Naive thymus-derived CD4-positive, alpha-beta T cell (primary cell): ENCODE measurements at regions not wholly inside any gene's neighbourhood (a gene's known extent, or its start where the extent isn't known, plus 50 kb on each side); places are given as distances from the start of the nearest gene placed in this dataset.

ENCODE experiments used
- ATAC-seq: fragments of 150-1000 bp; cut with Tn5 transposase; 2 replicates; pipeline ENCODE4 v1.10.0; 2021; ENCODE audit warnings: mild to moderate bottlenecking, moderate library complexity
- CTCF ChIA-PET: fragments of 350-600 bp; sonication (Branson Sonifier 250); formaldehyde crosslinking; loops from one replicate; lab custom pipeline; 2021; ENCODE audit warnings: antibody characterized with exemption; lab: Charles Lee
- POLR2A ChIA-PET: fragments of 350-600 bp; sonication (Branson Sonifier 250); formaldehyde crosslinking; loops from one replicate; lab custom pipeline; 2021; ENCODE audit warnings: antibody characterized with exemption, inconsistent platforms; lab: Charles Lee
- DNase-seq, 9 donors: peaks; one replicate each; pipeline versions ENCODE4 v3.0.0 to v3.0.0-alpha.2; 2020 to 2022; ENCODE audit warnings: mixed read lengths in 1 of 9
- H3K27ac ChIP-seq: one replicate; pipeline ENCODE4 v1.7.0; 2013; ENCODE audit warnings: mild to moderate bottlenecking, low read depth, low read length, moderate library complexity
- H3K27me3 ChIP-seq, 2 donors: one replicate each; pipeline ENCODE4 v1.7.0; 2013; ENCODE audit warnings: low read length in 2 of 2, mild to moderate bottlenecking in 2 of 2, moderate library complexity in 2 of 2; ENCODE audit not compliant: control insufficient read depth in 2 of 2, insufficient read depth in 2 of 2
- H3K36me3 ChIP-seq, 3 experiments: 1 replicate in 2 of 3; 2 replicates in 1 of 3; pipeline ENCODE4 v1.7.0; 2013; ENCODE audit warnings: low read length in 3 of 3, mild to moderate bottlenecking in 3 of 3, moderate library complexity in 1 of 3; ENCODE audit not compliant: insufficient read depth in 3 of 3, control insufficient read depth in 2 of 3
- H3K4me1 ChIP-seq, 2 donors: one replicate each; pipeline ENCODE4 v1.7.0; 2013; ENCODE audit warnings: low read length in 2 of 2, mild to moderate bottlenecking in 2 of 2, moderate library complexity in 1 of 2; ENCODE audit not compliant: control insufficient read depth in 2 of 2, insufficient read depth in 2 of 2
- H3K4me3 ChIP-seq: 2 replicates; pipeline ENCODE4 v1.7.0; 2013; ENCODE audit warnings: mild to moderate bottlenecking, low read length
- H3K9me3 ChIP-seq, 3 experiments: 1 replicate in 2 of 3; 2 replicates in 1 of 3; pipeline ENCODE4 v1.7.0; 2013; ENCODE audit warnings: low read length in 3 of 3; ENCODE audit not compliant: control insufficient read depth in 2 of 3
- H3K27ac Mint-ChIP-seq, 9 donors: one replicate each; pipeline ENCODE4 v1.8.0; 2020 to 2022; ENCODE audit warnings: mixed read lengths in 9 of 9, mild to moderate bottlenecking in 8 of 9, moderate library complexity in 5 of 9, inconsistent platforms in 2 of 9
- H3K27me3 Mint-ChIP-seq, 5 donors: one replicate each; pipeline ENCODE4 v1.8.0; 2021 to 2022; ENCODE audit warnings: mixed read lengths in 5 of 5, mild to moderate bottlenecking in 1 of 5
- H3K36me3 Mint-ChIP-seq, 5 donors: one replicate each; pipeline ENCODE4 v1.8.0; 2020 to 2022; ENCODE audit warnings: mixed read lengths in 5 of 5, mild to moderate bottlenecking in 3 of 5, inconsistent platforms in 1 of 5
- H3K4me1 Mint-ChIP-seq, 7 donors: one replicate each; pipeline ENCODE4 v1.8.0; 2020 to 2022; ENCODE audit warnings: mixed read lengths in 7 of 7, mild to moderate bottlenecking in 3 of 7, inconsistent platforms in 1 of 7
- H3K4me3 Mint-ChIP-seq, 10 donors: one replicate each; pipeline ENCODE4 v1.8.0; 2020 to 2022; ENCODE audit warnings: mild to moderate bottlenecking in 10 of 10, mixed read lengths in 10 of 10, moderate library complexity in 6 of 10, inconsistent platforms in 2 of 10
- H3K9me3 Mint-ChIP-seq, 11 donors: one replicate each; pipeline ENCODE4 v1.8.0; 2020 to 2022; ENCODE audit warnings: mixed read lengths in 11 of 11, mild to moderate bottlenecking in 4 of 11, inconsistent platforms in 1 of 11, moderate library complexity in 1 of 11
- intact Hi-C, 2 donors: fragments of 100-400 bp; cut with micrococcal nuclease; formaldehyde crosslinking; loops; one replicate each; pipeline ENCODE4 v1.15.1; 2023

GRCh38 chr20:11454966-11455799 lies 462.5 kb upstream of the BTBD3 start:
- Mint-ChIP-seq H3K27me3 (peaks cover 0 to 4% (median 0%) of the 10 kb centered on the region in 5 donors), H3K27ac (no peak overlapping the region), H3K9me3 (peaks cover 0 to 14% (median 4%) of the 10 kb centered on the region in 11 donors), H3K4me1 (no peaks in the 10 kb centered on the region), H3K4me3 (no peak overlapping the region), H3K36me3 (no peaks in the 10 kb centered on the region)
- H3K36me3 ChIP-seq, result no peaks in the 10 kb centered on the region
- no peaks in the 10 kb centered on the region for H3K9me3 ChIP-seq
- ChIA-PET POLR2A (interaction anchor here (0.7 kb wide), 1 partner anchor 41 kb away, joined by 3 read pairs; no protein-coding TSS in a partner anchor), CTCF (no interaction called here)
- ATAC-seq, result no peak
- no peak overlapping the region for H3K4me3 ChIP-seq
- H3K27me3 ChIP-seq, result no peaks in the 10 kb centered on the region
- H3K4me1 ChIP-seq, result no peaks in the 10 kb centered on the region
- intact Hi-C loops, result no loop called here
- no peak for DNase-seq
- no peak overlapping the region for H3K27ac ChIP-seq

- POLR2A ChIA-PET, result no interaction called here
- Mint-ChIP-seq H3K9me3 (peaks cover 0 to 19% (median 4%) of the 10 kb centered on the region in 11 donors), H3K27ac (no peak overlapping the region), H3K36me3 (no peaks in the 10 kb centered on the region), H3K27me3 (peaks cover 0 to 4% (median 0%) of the 10 kb centered on the region in 5 donors), H3K4me1 (no peaks in the 10 kb centered on the region), H3K4me3 (no peak overlapping the region)
- DNase-seq (no peak), ATAC-seq (peak; percentile 29)
- no peaks in the 10 kb centered on the region for H3K36me3 ChIP-seq
- intact Hi-C loops, result no loop called here
- H3K27ac ChIP-seq, result no peak overlapping the region
- H3K4me1 ChIP-seq, result no peaks in the 10 kb centered on the region
- H3K4me3 ChIP-seq, result no peak overlapping the region
- CTCF ChIA-PET, result no interaction called here
- no peaks in the 10 kb centered on the region for H3K27me3 ChIP-seq
- H3K9me3 ChIP-seq, result no peaks in the 10 kb centered on the region
Measured at GRCh38 chr20:11457488-11457887, 460.2 kb upstream of the BTBD3 start.

- Histone ChIP-seq H3K9me3 (no peaks in the 10 kb centered on the region), H3K27me3 (no peaks in the 10 kb centered on the region), H3K36me3 (no peaks in the 10 kb centered on the region), H3K4me3 (no peak overlapping the region), H3K27ac (no peak overlapping the region), H3K4me1 (no peaks in the 10 kb centered on the region)
- Mint-ChIP-seq H3K36me3 (no peaks in the 10 kb centered on the region), H3K27ac (no peak overlapping the region), H3K4me3 (no peak overlapping the region), H3K9me3 (peaks cover 0 to 19% (median 4%) of the 10 kb centered on the region in 11 donors), H3K4me1 (no peaks in the 10 kb centered on the region), H3K27me3 (peaks cover 0 to 4% (median 0%) of the 10 kb centered on the region in 5 donors)
- ATAC-seq, result no peak
- no peak for DNase-seq
- ChIA-PET CTCF (no interaction called here), POLR2A (no interaction called here)
- intact Hi-C loops, result no loop called here
Measured at GRCh38 chr20:11459090-11459890, 458.4 kb upstream of the BTBD3 start.

GRCh38 chr20:11467436-11467835 lies 450.3 kb upstream of the BTBD3 start:
- H3K27ac ChIP-seq, result no peak overlapping the region
- ATAC-seq (no peak), DNase-seq (no peak)
- CTCF ChIA-PET, result no interaction called here
- no peak overlapping the region for H3K27ac Mint-ChIP-seq
- intact Hi-C loops, result no loop called here
- H3K4me1 ChIP-seq, result no peaks in the 10 kb centered on the region
- peaks cover 0 to 6% (median 3%) of the 10 kb centered on the region in 11 donors for H3K9me3 Mint-ChIP-seq
- peaks cover 0 to 4% (median 0%) of the 10 kb centered on the region in 5 donors for H3K27me3 Mint-ChIP-seq
- no peaks in the 10 kb centered on the region for H3K27me3 ChIP-seq
- H3K4me1 Mint-ChIP-seq, result no peaks in the 10 kb centered on the region
- H3K4me3 ChIP-seq, result no peak overlapping the region
- H3K36me3 Mint-ChIP-seq, result no peaks in the 10 kb centered on the region
- no peak overlapping the region for H3K4me3 Mint-ChIP-seq
- H3K36me3 ChIP-seq, result no peaks in the 10 kb centered on the region
- POLR2A ChIA-PET, result no interaction called here
- no peaks in the 10 kb centered on the region for H3K9me3 ChIP-seq

- H3K9me3 Mint-ChIP-seq, result peaks cover 0 to 8% (median 3%) of the 10 kb centered on the region in 11 donors
- POLR2A ChIA-PET, result no interaction called here
- no peak overlapping the region for H3K4me3 ChIP-seq
- no peak overlapping the region for H3K27ac ChIP-seq
- H3K27ac Mint-ChIP-seq, result no peak overlapping the region
- intact Hi-C loops, result no loop called here
- H3K4me1 ChIP-seq, result no peaks in the 10 kb centered on the region
- DNase-seq (no peak), ATAC-seq (no peak)
- H3K4me1 Mint-ChIP-seq, result no peaks in the 10 kb centered on the region
- CTCF ChIA-PET, result no interaction called here
- no peaks in the 10 kb centered on the region for H3K36me3 ChIP-seq
- no peak overlapping the region for H3K4me3 Mint-ChIP-seq
- no peaks in the 10 kb centered on the region for H3K36me3 Mint-ChIP-seq
- no peaks in the 10 kb centered on the region for H3K27me3 ChIP-seq
- no peaks in the 10 kb centered on the region for H3K9me3 ChIP-seq
- H3K27me3 Mint-ChIP-seq, result peaks cover 0 to 5% (median 0%) of the 10 kb centered on the region in 5 donors
Measured at GRCh38 chr20:11468880-11469279, 448.8 kb upstream of the BTBD3 start.

- intact Hi-C loops, result no loop called here
- DNase-seq (no peak), ATAC-seq (no peak)
- Mint-ChIP-seq H3K4me1 (no peaks in the 10 kb centered on the region), H3K27me3 (peaks cover 0 to 6% (median 0%) of the 10 kb centered on the region in 5 donors), H3K9me3 (peaks cover 0 to 10% (median 6%) of the 10 kb centered on the region in 11 donors), H3K4me3 (no peak overlapping the region), H3K27ac (no peak overlapping the region), H3K36me3 (no peaks in the 10 kb centered on the region)
- no peak overlapping the region for H3K4me3 ChIP-seq
- ChIA-PET CTCF (no interaction called here), POLR2A (no interaction called here)
- no peaks in the 10 kb centered on the region for H3K4me1 ChIP-seq
- no peaks in the 10 kb centered on the region for H3K9me3 ChIP-seq
- H3K27ac ChIP-seq, result no peak overlapping the region
- no peaks in the 10 kb centered on the region for H3K36me3 ChIP-seq
- H3K27me3 ChIP-seq, result no peaks in the 10 kb centered on the region
Measured at GRCh38 chr20:11469795-11470435, 447.8 kb upstream of the BTBD3 start.
